Transverse colon (tissue), 4 donors: ENCODE measurements at regions not wholly inside any gene's neighbourhood (a gene's known extent, or its start where the extent isn't known, plus 50 kb on each side); places are given as distances from the start of the nearest gene placed in this dataset.
"Not testable (repeated sequence)": the region's sequence is repeated elsewhere in the genome, so short reads cannot be mapped to it uniquely, and the experiment has no call there.

Experiments
- DNase-seq: peaks from one replicate; pipeline ENCODE4 v3.0.0-alpha.2; 2019
- H3K27ac ChIP-seq, 4 donors: fragments of 200-600 bp; sonication (generic); 2 replicates each; pipeline ENCODE4 v1.5.1; 2016 to 2018; ENCODE audit warnings: inconsistent platforms in 4 of 4
- H3K27me3 ChIP-seq: fragments of 200-600 bp; sonication (generic); 2 replicates; pipeline ENCODE4 v1.5.1; 2017; ENCODE audit warnings: inconsistent platforms
- H3K36me3 ChIP-seq, 4 donors: fragments of 200-600 bp; sonication (generic); 2 replicates each; pipeline ENCODE4 v1.5.1; 2017 to 2019; ENCODE audit warnings: inconsistent platforms in 4 of 4
- H3K4me1 ChIP-seq, 4 donors: fragments of 200-600 bp; sonication (generic); 2 replicates each; pipeline ENCODE4 v1.5.1; 2017 to 2020; ENCODE audit warnings: inconsistent platforms in 4 of 4
- H3K4me3 ChIP-seq, 4 donors: fragments of 200-600 bp; sonication (generic); 1 replicate in 1 of 4; 2 replicates in 3 of 4; pipeline versions ENCODE4 v1.5.1 to v1.6.1; 2017 to 2019; ENCODE audit warnings: inconsistent platforms in 4 of 4
- H3K9me3 ChIP-seq, 2 donors: fragments of 200-600 bp; sonication (generic); 2 replicates each; pipeline ENCODE4 v1.5.1; 2017 to 2019; ENCODE audit warnings: inconsistent platforms in 2 of 2
- CTCF ChIP-seq, 5 experiments: fragments of 200-600 bp in 3 of 5; fragments of 450-650 bp in 2 of 5; sonication (generic) in 3 of 5; IDR thresholded peaks; 1 replicate in 2 of 5; 2 replicates in 3 of 5; pipeline ENCODE4 v1.5.1; 2016 to 2017; ENCODE audit warnings: antibody characterized with exemption in 5 of 5, inconsistent platforms in 3 of 5, mild to moderate bottlenecking in 2 of 5, moderate library complexity in 1 of 5
- EP300 ChIP-seq: sonication (generic); formaldehyde crosslinking; IDR thresholded peaks from one replicate; pipeline ENCODE4 v1.6.1; 2017; ENCODE audit warnings: antibody characterized with exemption, low read depth
- POLR2A ChIP-seq: fragments of 450-650 bp; IDR thresholded peaks from one replicate; pipeline ENCODE4 v1.6.1; 2016; ENCODE audit warnings: antibody characterized with exemption, mild to moderate bottlenecking, moderate library complexity
- POLR2AphosphoS5 ChIP-seq, 3 donors: sonication (generic); formaldehyde crosslinking; IDR thresholded peaks; one replicate each; pipeline ENCODE4 v1.6.1; 2016; ENCODE audit warnings: antibody characterized with exemption in 3 of 3
- WGBS, 2 donors: methylation state at CpG; one replicate each; pipeline ENCODE4 v1.1.5; 2018; ENCODE audit warnings: low coverage in 1 of 2; 5-methylcytosine and 5-hydroxymethylcytosine counted together
- in situ Hi-C, 4 donors: fragments of 200-750 bp; cut with MboI; loops; one replicate each; pipeline versions ENCODE4 v1.15.0 to v1.15.1; 2017; ENCODE audit warnings: low sequenced_read_pairs in 3 of 4, low pct_ligation_motif_present in 1 of 4, low pct_unique_long_range_greater_than_20kb in 1 of 4
- intact Hi-C: fragments of 100-400 bp; cut with DNase I; formaldehyde crosslinking; loops from one replicate; pipeline ENCODE4 v1.15.1; 2023; ENCODE audit warnings: low total_unique reads

- no peak for DNase-seq
- 83 to 88% methylated on average over 2 of the region's 2 CpGs for WGBS, 2 donors
- H3K27me3 ChIP-seq: no peaks in the 10 kb centered on the region
- in situ Hi-C loops (no loop called here), intact Hi-C loops (no loop called here)
- H3K4me3 ChIP-seq: no peak overlapping the region
- no peak overlapping the region for H3K27ac ChIP-seq
- H3K9me3 ChIP-seq: no peaks in the 10 kb centered on the region
- H3K4me1 ChIP-seq: no peaks in the 10 kb centered on the region
- no peak for TF ChIP-seq POLR2A
- no peak for TF ChIP-seq CTCF (IDR thresholded peaks at IDR 0.05)
- TF ChIP-seq POLR2AphosphoS5 (IDR thresholded peaks at IDR 0.05): no peak
- TF ChIP-seq EP300: no peak
- H3K36me3 ChIP-seq: no peaks in the 10 kb centered on the region
Observed at GRCh38 chr4:177494791-177495190, 52.6 kb upstream of the AGA start.

GRCh38 chr4:177495626-177496025, 53.4 kb upstream of the AGA start:
- H3K27me3 ChIP-seq, H3K27ac ChIP-seq, H3K36me3 ChIP-seq, DNase-seq, in situ Hi-C loops, H3K4me1 ChIP-seq, H3K9me3 ChIP-seq, H3K4me3 ChIP-seq, intact Hi-C loops: not testable (repeated sequence)
- WGBS, 2 donors: 100% methylated on average over 2 of the region's 27 CpGs; no CpG with 5 or more reads in 1 of the 2 donors

- no peak for DNase-seq
- intact Hi-C loops (no loop called here), in situ Hi-C loops (no loop called here)
- no peak overlapping the region for H3K4me3 ChIP-seq
- WGBS, 2 donors: 74 to 82% methylated on average over 3 to 13 of the region's 14 CpGs
- H3K27ac ChIP-seq: no peak overlapping the region
- H3K9me3 ChIP-seq: no peaks in the 10 kb centered on the region
- H3K4me1 ChIP-seq: no peaks in the 10 kb centered on the region
- no peaks in the 10 kb centered on the region for H3K36me3 ChIP-seq
- H3K27me3 ChIP-seq: no peaks in the 10 kb centered on the region
- no peak for TF ChIP-seq POLR2A
- TF ChIP-seq CTCF (IDR thresholded peaks at IDR 0.05): no peak
- no peak for TF ChIP-seq POLR2AphosphoS5 (IDR thresholded peaks at IDR 0.05)
- TF ChIP-seq EP300: no peak
Observed at GRCh38 chr4:177499537-177499936, 57.3 kb upstream of the AGA start.

GRCh38 chr4:177505171-177505615, 63.0 kb upstream of the AGA start:
- in situ Hi-C loops (no loop called here), intact Hi-C loops (no loop called here)
- Histone ChIP-seq H3K4me3 (no peak overlapping the region), H3K27ac (no peak overlapping the region), H3K27me3 (no peaks in the 10 kb centered on the region), H3K9me3 (no peaks in the 10 kb centered on the region), H3K36me3 (no peaks in the 10 kb centered on the region), H3K4me1 (peaks cover 0 to 11% (median 0%) of the 10 kb centered on the region in 4 donors)
- TF ChIP-seq POLR2A: no peak
- no peak for TF ChIP-seq CTCF (IDR thresholded peaks at IDR 0.05)
- TF ChIP-seq POLR2AphosphoS5 (IDR thresholded peaks at IDR 0.05): no peak
- TF ChIP-seq EP300: no peak
- WGBS, 2 donors: 80 to 83% methylated on average over 1 to 9 of the region's 9 CpGs
- DNase-seq: peak; percentile 11

GRCh38 chr4:177508662-177509061, 66.4 kb upstream of the AGA start:
- no peak for DNase-seq
- Histone ChIP-seq H3K4me3 (no peak overlapping the region), H3K4me1 (peaks cover 0 to 30% (median 6%) of the 10 kb centered on the region in 4 donors), H3K36me3 (no peaks in the 10 kb centered on the region), H3K27ac (no peak overlapping the region), H3K27me3 (no peaks in the 10 kb centered on the region), H3K9me3 (no peaks in the 10 kb centered on the region)
- TF ChIP-seq CTCF (IDR thresholded peaks at IDR 0.05) (no peak), POLR2AphosphoS5 (IDR thresholded peaks at IDR 0.05) (no peak), EP300 (no peak), POLR2A (no peak)
- in situ Hi-C loops (no loop called here), intact Hi-C loops (no loop called here)
- WGBS, 2 donors: 89 to 91% methylated on average over 6 of the region's 6 CpGs
